DLD1 (cell line): ENCODE measurements at regions not wholly inside any gene's neighbourhood (a gene's known extent, or its start where the extent isn't known, plus 50 kb on each side); places are given as distances from the start of the nearest gene placed in this dataset.
"Not testable (repeated sequence)": the region's sequence is repeated elsewhere in the genome, so short reads cannot be mapped to it uniquely, and the experiment has no call there.

Source experiments
- in situ Hi-C: cut with HindIII; loops from 2 replicates; pipeline ENCODE4 v1.10.0; 2017; ENCODE audit warnings: low sequenced_read_pairs

DNA sequence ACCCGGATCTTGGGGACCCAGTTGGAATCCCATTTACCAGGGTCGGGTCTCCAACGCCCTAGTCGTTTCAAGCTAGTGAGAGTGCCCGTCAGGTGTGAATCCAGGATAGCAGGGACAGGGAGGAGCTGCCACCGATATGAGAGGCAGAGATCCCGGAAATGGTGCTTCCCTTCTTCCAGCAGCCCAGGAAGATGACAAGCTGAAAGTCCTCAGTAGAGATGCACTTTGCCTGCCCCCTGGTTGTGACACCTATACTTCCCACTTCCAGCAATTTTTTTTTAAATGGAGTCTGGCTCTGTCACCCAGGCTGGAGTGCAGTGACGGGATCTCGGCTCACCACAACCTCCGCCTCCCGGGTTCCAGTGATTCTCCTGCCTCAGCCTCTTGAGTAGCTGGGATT is 503.0 kb downstream of the NTRK3 start:
- in situ Hi-C loops, result no loop called here

DNA sequence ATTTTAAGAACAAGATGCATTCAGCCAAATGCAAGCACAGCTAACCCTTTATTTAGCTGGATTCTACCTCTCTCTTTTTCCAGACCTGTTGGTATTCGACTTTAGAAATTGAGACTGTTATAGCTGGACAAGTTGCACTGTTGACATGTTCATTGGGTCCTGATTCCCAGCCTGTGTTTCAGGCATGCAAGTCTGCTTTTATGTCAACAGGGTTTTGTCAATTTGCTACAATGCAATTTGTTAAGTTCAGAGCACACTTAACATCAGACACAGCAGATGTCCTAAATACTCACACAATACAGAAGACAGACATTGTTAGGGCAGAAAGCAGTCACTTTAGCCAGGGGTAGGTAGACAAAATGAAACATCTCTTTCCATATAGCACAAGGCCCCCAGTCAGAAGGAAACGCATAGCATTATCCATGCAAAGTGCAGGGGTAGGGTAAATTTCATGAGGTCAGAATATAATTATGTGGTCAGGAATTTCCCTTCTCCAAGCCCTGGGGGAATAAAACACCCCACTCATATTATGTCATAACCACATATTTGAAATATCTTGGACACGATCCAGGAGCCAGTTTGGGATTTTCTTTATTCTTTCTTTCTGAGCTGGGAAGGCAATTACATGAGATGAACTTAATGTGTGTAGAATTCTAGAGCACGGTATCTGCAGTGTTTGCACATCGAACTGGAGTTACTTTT is 504.1 kb downstream of the NTRK3 start:
- in situ Hi-C loops, result no loop called here

DNA sequence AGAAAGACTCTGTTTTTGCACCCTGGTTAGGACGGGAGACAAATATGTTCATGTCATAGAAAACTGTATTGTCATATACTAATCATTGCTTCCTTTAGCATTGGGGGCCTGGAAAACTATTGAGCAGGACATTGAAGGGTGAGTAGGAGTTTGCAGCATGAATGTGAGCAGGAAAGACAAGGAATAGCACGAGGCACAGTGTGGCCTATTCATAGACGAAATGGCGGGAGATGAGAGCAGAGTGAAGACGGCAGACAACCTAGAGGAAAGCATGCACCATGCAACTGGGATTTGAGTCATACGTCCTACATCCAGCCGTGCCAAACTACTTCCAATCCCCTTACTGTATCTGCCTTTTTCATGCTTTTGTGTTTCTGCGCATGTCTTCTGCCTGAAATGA is 508.1 kb downstream of the NTRK3 start:
- in situ Hi-C loops, result no loop called here

DNA sequence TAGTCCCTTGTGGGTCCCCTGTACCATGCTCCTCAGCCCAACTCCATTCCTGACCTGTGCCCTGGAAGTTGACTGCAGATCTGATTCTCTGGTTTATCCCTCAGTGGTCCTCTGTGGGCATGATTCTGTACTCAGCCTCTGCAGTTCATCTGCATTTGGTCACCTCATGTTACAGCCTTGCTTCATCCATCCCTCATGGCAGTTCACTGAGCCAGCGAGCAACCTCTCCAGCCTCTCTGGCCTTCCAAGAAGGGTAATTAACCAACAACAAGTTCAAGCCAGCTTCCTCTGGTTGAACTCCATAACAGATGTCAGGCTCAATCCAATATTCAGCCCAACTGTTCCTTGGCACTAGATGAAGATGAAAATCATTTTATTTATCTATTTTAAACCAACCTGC is 509.5 kb downstream of the NTRK3 start:
- in situ Hi-C loops, result no loop called here

DNA sequence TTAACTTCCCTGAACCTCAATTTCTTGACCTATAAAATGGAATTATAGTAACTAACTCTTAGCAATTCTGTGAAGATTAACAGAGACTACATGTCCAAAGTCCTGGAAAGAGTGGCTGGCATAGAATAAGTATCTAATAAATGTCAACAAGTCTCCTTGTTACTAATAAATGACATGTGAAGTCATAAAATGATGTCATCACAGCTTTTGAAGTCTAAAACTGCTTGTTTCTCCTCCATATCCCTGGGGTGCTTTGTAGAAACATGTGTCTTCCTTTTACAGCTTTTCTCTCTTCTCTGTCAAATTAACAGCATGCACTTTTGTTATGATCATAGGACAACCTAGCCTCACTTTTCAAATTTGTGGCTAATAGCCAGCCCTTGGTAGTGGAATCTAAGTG is 510.2 kb downstream of the NTRK3 start:
- in situ Hi-C loops, result no loop called here

DNA sequence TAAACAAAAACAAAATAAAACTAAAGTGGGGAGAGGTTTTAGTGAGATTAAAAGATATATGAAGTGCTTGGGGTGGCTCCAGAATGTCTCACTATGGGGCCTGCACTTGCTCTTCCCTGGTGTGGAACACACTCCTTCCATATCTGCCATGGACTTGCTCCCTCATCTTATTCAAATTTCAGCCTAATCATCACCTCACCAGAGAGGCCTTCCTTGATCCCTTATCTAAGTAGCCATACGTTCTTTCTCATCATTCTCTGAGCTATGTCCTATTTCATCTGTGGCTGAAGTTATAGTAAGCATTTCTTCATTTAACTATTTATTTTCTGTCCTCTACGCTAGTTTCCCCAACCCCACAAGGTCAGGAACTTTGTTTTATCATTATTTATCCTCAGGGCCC is 511.7 kb downstream of the NTRK3 start:
- in situ Hi-C loops, result no loop called here

DNA sequence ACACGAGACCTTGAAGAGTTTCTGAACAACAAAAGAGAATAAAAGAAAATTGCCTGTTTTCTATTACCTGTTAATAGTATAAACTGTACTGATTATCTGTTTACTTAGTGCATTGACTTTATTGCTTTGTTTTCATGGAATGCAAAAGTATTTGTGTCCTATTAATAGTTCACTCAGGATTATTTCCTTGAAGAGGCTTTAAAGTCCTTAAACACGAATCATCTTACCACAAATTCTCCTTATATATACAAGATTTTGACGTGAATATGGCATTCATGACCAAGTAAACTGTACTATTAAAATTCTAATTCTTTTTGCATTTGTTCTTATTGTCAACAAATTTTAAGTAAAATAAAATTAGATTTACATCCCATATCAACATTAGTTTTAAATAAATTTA is 513.0 kb downstream of the NTRK3 start:
- in situ Hi-C loops, result no loop called here

DNA sequence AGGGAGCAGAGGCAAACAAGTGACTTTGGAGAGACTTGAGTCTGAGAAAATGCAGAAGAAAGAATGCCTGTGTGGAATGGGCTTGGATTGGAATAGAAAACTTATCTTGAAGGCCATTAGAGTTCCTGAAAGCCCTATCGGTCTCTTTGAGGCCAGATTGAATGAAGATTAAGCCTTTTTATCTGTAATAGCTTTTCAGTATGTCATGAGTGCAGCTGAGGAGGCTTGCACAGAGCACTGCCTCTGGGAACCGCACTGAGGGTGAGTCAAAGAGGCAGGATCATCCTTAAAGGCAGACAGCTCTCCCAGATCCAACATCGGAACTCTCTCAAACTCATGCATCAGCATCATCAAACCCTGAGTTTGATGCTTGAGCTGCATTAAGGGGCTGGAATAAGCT is 515.2 kb downstream of the NTRK3 start:
- in situ Hi-C loops, result no loop called here

DNA sequence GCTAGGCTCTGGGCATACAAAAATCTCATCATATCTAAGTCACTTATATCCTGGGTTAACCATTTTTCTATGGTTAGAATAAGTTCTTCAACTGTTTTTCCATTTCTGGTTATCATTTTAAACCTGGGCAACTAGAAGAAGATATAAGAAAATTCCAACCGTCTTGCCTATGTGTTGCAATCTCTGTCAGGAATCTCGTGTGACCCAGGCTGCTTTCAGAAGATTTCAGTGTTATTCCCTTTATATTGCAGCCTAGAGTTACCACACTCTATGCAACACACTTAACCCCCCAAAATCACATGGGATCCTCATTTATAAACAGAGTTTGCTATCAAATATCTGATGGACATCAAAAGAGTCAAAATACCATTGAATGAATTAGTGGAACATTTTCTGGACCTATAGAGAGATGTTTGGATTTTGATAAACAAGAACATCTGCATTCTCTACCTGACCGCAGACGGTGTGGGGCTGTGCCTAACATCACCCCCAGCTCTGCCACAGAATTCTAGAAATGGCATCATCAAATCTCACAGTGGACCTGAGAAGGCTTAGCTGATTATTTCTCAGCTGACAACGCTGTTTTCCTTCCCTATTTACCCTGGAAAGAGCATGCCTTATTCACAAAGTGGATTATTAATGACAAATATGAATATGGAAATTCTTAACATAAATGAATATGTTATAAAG is 515.7 kb downstream of the NTRK3 start:
- in situ Hi-C loops, result no loop called here

DNA sequence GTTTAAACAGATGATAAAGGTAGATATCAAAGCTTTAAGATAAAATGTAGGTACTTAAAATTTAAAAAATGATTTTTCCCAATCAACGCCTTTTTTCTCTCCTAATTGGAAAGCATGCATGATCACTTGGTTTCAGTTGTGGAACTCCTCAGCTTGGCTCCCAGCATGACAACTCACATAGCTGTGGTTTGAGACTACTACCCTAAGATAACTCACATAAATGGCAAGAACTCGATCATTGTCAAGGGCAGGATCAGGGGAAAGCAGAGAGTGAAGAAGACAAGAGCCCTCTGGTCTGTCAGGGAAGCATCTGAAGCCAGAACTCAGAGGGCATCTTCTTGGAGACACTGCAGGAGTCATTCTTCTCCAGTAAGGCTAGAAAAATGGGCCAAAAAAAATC is 516.7 kb downstream of the NTRK3 start:
- in situ Hi-C loops, result no loop called here

DNA sequence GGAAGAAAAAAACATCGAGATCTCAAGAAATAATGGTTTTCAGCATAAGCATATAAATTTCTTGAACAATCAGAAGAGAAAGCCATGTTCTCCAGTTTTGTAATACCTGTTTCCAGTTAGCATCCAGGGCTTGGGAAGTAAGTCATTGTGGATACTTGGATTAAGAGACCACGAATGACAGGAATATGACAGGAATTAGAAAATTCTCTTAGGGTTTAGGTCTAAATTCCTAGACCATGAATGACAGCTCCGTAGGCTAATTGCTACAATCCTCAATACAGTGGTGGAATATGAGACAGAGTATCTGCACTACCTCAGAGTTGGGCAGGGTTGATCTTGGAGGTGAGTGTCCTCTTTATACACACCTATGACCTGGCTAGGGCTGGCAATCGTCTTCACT is 517.5 kb downstream of the NTRK3 start:
- in situ Hi-C loops, result no loop called here

DNA sequence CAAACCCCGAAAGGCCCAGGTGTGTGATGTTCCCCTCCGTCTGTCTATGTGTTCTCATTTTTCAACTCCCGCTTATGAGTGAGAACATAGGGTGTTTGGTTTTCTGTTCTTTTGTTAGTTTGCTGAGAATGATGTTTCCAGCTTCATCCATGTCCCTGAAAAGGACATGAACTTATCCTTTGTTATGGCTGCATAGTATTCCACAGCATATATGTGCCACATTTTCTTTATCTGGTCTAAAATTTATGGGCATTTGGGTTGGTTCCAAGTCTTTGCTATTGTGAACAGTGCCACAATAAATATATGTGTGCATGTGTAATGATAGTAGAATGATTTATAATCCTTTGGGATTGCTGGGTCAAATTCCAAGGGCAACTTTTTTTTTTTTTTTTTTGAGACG is 519.1 kb downstream of the NTRK3 start:
- in situ Hi-C loops, result not testable (repeated sequence)

DNA sequence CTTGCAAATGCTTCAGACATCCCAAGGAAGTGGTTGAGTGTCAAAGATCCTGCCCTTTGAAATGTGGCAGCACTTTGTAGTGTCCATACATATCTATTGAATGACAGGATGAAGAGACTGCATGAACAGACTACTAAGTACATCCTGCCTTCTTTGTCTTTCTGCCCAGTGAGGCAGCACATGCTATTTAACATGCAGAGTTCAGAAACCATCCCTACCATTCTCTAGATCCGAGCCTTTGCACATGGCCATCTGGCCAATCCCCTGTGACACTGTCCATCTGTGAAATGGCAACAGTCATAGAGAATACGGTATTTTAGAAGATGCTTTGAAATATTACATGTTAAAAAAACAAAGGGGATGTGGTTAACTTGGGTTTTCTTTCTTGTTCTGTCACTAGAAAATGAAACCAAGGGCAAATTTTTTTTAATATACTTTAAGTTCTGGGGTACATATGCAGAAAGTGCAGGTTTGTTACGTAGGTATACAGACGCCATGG is 519.6 kb downstream of the NTRK3 start:
- in situ Hi-C loops, result no loop called here

DNA sequence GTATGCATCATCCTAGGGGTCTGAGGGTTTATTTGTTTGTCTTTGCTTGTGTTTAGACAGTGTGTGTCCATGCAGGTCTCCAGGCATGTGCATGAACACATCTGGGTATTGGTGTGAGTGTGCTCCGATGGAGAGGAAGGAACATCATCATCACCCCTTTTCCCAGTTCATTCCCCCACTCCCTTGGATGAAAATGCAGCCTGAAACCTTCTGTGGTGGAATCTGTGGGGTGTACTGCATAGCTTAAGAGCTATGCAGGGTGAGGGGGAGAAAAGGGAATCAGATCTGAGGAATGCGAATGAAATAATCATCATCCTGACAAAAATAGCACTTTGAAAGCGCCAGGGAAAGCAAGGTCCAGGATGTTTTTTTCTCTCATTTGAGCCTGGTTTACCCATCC is 520.1 kb downstream of the NTRK3 start:
- in situ Hi-C loops, result no loop called here

DNA sequence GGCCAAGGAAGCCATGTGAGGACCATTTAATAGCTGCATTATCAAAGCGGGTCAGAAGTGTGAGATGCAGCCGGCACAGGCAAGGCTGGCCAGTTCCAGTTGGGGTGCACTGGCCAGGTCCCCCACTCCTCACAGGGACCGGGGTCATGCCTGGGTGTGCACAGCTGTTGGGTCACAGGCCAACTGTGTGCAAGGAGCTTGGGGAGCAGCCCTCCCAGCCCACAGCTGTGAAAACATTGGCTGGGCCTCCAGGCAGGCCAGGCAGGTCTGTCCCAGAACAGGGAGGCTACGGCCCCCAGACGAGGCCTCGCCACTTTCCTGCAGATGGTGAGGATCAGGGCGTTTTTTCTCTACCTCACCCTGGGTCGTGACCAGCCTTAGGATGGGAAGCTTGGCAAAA is 521.0 kb downstream of the NTRK3 start:
- in situ Hi-C loops, result no loop called here

DNA sequence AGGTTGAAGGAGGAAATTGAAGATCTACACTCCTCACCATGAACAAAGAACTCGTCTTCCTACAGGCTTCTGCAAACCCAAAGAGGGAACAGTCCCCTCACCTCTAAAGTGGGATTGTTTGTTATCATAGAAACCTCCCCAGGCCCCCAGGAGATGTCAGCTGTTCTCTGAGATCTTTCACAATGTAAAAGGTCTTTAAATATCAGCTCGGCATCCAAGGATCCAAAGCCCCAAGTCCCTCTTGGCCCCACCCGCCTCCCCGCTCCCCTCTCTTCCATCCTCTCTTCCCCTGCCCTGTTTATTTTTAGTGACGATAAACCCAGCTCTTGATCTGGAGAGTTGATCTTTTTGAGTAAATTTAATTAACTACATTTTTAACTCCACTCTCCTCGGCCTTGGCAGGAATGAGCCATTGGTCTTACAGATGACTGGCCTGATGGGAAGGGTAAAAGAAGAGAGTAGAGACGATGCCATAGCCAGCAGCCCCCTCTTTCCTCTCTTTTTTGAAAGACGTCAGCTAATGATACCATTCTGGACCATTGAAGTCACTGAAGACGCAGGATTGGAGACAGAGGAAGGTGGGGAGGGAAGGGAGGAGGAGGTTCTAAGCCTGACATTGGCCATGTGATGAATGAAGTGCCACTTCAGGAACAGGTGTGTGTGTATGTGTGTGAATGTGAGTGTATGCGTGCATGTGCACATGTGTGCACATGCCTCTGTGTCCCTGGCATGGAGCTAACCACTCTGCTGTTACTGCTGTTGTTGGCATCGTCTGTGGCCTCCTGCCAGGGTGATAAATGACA is 521.8 kb downstream of the NTRK3 start:
- in situ Hi-C loops, result no loop called here

DNA sequence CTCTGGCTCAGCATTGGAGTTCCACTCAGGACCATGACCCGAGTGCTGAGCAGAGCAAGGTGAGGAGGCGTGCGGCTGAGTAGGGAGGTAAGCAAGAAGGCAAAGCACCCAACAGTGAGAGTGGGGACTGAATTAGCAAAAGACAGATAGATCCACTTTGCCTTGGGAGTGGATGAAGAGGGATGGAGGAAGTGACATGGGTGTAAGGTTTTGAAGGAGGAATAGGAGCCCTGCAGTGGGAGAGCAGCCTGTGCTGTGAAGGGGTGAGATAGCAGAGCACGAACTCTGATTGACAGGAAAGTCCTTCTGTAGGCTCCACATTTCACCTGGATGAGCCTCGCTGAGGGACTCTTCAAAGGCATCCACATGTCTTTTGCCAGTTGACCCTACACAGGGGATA is 522.6 kb downstream of the NTRK3 start:
- in situ Hi-C loops, result no loop called here

DNA sequence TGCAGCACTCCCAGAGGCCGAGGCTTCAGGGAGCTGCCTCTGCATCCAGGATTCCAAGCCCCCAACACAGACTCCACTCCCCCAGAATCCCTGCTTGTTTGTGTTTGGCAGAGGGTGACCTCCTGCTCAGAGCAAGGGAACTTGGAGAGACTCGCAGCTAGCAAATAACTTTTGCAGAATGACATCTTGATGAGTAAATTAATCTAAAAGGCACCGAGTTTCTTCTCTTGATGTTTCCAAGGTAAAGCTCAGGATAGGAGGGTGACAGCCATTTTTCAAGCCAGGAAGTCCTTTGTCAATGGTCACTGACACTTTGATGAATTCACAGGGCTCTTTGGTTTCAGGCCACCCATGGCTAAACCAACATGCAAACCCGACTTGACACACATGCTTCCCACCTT is 523.0 kb downstream of the NTRK3 start:
- in situ Hi-C loops, result no loop called here

DNA sequence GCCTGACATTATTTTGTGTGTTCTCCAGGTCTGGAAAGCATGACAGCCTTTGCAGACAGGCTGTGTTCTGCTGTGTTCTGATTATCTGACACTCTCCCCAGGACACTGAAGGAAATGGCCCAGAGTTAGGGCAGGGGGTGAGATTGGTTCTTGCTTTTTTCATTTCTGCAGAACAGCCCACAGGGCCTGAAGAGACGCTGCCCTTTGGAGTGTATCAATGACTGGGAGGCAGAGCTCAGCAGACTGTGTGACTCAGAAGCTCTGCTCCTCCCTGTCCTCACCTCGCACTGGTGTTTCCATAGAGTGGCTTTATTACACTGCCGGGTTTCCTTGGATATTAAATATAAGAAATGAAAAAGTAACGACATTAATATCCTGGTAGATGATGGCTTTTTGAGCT is 523.6 kb downstream of the NTRK3 start:
- in situ Hi-C loops, result no loop called here

DNA sequence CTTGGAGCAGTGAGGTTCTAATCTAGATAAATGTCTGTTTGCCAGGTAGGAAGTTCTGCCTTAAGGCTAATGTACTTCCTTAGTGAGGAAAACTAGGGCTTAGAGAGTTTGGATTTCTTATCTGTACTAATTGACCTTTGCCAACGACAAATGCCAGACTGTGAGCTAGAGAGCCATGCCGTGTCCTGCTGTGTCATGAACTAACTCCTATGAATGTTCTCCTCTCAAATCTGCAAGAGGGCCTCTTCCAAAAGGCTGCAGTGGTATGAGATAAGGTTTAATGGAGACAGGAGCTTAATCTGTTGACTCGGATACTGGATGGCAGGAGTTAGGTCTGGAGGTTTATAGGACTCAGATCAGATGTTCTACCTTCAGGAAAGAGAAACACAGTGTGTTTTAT is 524.9 kb downstream of the NTRK3 start:
- in situ Hi-C loops, result no loop called here

DNA sequence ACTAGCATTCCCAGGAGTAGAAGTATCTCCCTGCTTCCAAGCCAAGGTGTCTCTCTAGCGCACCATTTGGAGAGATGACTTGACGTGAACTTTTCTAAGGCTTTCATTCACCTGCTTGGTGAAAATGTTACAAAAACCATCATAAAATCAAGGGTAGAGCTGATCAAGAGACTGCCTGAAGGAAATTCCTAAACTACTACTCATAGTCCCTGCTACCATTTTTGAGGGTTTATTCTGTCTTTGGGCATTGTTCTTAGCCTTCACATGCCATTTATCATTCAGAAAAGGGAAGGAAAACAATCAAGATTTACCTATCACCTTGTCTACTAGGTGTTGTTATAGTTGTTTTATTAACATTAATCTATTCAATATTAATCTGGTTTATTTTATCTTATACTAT is 525.8 kb downstream of the NTRK3 start:
- in situ Hi-C loops, result no loop called here

DNA sequence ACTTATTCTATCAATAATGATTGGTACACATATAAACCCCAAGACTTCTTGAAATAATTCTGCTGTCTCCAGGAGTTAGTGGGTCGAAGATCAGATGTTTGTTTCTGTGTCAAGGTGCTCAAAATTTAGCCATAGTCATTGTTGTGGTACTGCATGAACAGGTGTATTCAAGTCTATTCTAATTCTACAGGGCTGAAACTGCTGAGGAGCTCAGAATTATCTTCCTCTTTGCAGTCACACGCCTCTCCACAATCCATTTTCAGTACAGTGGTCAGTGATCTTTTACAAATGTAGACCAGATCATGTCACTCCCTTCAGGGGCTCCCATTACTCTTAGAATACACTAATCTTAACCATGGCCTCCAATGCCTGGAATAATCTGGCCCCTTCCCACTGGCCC is 527.5 kb downstream of the NTRK3 start:
- in situ Hi-C loops, result no loop called here
